MM.1S (cell line): ENCODE measurements at regions not wholly inside any gene's neighbourhood (a gene's known extent, or its start where the extent isn't known, plus 50 kb on each side); places are given as distances from the start of the nearest gene placed in this dataset.

ENCODE experiments used
- CTCF ChIP-seq: fragments of 300-600 bp; sonication (generic); IDR thresholded peaks from 2 replicates; pipeline ENCODE4 v1.5.1; 2016; ENCODE audit warnings: antibody characterized with exemption, low read length, mixed read lengths
- EZH2 ChIP-seq: fragments of 300-600 bp; sonication (generic); optimal IDR thresholded peaks from 2 replicates; pipeline ENCODE3; 2017; ENCODE audit warnings: low read depth, mild to moderate bottlenecking, antibody characterized with exemption, low read length, mixed read lengths
- EZH2phosphoT487 ChIP-seq: fragments of 300-600 bp; sonication (generic); IDR thresholded peaks from 2 replicates; pipeline ENCODE4 v1.6.1; 2018; ENCODE audit warnings: antibody characterized with exemption, low read length

DNA sequence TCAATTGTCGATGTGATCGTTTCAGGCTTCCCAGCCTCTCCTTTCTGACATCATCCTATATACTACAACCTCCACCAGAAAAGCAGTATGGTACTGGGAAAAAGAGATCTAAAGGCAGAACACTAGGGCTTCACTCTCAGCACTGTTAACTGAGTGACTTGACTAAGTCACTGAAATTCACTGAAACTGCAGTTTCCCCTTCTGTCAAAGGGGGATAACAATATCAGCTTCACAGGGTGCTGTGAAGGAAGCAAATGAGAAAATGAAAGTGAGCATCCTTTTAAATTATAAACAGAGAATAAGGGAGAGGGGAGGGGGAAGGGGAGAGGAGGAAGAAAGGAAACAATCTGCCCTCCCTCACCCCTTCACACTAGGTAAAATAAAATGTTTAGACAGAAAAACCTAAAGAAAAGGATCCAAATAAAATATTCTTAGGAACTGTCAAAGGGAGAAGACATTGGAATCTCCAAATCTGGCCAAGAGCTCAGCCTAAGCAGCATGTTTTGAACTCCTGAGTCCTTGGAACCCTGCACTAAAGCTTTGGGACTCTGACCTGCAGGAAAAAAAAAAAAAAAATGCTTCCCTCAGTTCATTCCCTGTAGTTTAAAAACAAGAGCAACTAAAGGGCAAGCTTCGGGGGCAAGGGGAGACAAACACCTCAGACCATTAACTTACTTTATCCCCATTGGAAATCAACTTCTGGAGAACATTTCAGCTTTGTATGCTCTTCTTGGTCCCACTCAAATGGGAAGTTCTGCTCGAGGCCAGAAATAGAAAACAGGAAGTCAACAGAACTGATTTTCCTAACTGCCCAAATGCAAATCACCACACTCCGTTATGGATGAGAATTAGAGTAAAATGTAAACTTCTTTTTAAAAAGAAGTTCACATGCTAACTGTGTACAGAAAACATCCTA is 178.3 kb downstream of the DEPDC1B start:
- TF ChIP-seq EZH2: no peak
- TF ChIP-seq CTCF: 0 out of 2 replicates have a peak, but pooled peaks have one; percentile 13
- no peak for TF ChIP-seq EZH2phosphoT487
